Tibial artery (tissue), 4 donors: ENCODE measurements at regions not wholly inside any gene's neighbourhood (a gene's known extent, or its start where the extent isn't known, plus 50 kb on each side); places are given as distances from the start of the nearest gene placed in this dataset.

ENCODE experiments used
- DNase-seq, 2 donors: peaks; one replicate each; pipeline ENCODE4 v3.0.0-alpha.2; 2019
- H3K27ac ChIP-seq, 2 donors: fragments of 200-600 bp; sonication (generic) in 1 of 2; 1 replicate in 1 of 2; 2 replicates in 1 of 2; pipeline ENCODE4 v1.5.1; 2018 to 2019; ENCODE audit warnings: mild to moderate bottlenecking in 1 of 2
- H3K27me3 ChIP-seq, 2 donors: fragments of 200-600 bp; sonication (generic) in 1 of 2; one replicate each; pipeline versions ENCODE4 v1.5.1 to v1.6.0; 2016 to 2019
- H3K36me3 ChIP-seq, 3 donors: fragments of 200-600 bp; sonication (generic) in 2 of 3; one replicate each; pipeline ENCODE4 v1.5.1; 2016 to 2019; ENCODE audit warnings: mild to moderate bottlenecking in 2 of 3
- H3K4me1 ChIP-seq, 4 donors: fragments of 200-600 bp; sonication (generic) in 2 of 4; 1 replicate in 3 of 4; 2 replicates in 1 of 4; pipeline ENCODE4 v1.5.1; 2016 to 2019
- H3K4me3 ChIP-seq, 2 donors: fragments of 200-600 bp; sonication (generic) in 1 of 2; 1 replicate in 1 of 2; 2 replicates in 1 of 2; pipeline ENCODE4 v1.5.1; 2018 to 2019; ENCODE audit warnings: mild to moderate bottlenecking in 2 of 2
- H3K9me3 ChIP-seq, 3 donors: fragments of 200-600 bp; sonication (generic) in 1 of 3; one replicate each; pipeline ENCODE4 v1.5.1; 2016 to 2019
- intact Hi-C: fragments of 100-400 bp; cut with DNase I; formaldehyde crosslinking; loops from one replicate; pipeline ENCODE4 v1.15.0; 2023; ENCODE audit warnings: low total_unique reads
- TF ChIP-seq, protein P1 (sequence below), 2 experiments: fragments of 200-600 bp in 1 of 2; fragments of 450-650 bp in 1 of 2; IDR thresholded peaks; one replicate each; pipeline ENCODE4 v1.5.1; 2017 to 2019; ENCODE audit warnings: antibody characterized with exemption in 2 of 2, mild to moderate bottlenecking in 1 of 2, moderate library complexity in 1 of 2

DNA sequence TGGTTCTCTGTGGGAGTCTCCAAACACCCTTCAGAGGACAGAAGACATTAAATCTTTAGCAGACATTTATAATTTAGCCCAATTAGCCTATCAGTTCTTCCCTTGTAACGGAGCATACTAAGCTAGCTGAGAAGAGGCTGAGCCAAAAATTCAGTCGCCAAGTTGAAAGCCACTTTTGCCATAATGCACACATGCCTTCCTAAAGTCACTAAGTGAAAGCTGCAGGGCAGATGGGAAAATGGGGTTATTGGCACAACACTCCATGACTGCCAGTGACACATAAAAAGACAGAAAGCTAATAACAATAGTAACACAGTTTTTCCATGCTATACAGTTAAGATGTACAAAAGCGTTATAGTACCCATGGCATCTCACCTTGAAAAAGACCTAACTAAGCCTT, 176.2 kb downstream of the DIRAS2 start:
- Histone ChIP-seq H3K36me3 (no peaks in the 10 kb centered on the region), H3K27me3 (no peaks in the 10 kb centered on the region), H3K4me3 (no peak overlapping the region), H3K9me3 (no peaks in the 10 kb centered on the region), H3K4me1 (no peaks in the 10 kb centered on the region), H3K27ac (no peak overlapping the region)
- TF ChIP-seq, protein P1, sequence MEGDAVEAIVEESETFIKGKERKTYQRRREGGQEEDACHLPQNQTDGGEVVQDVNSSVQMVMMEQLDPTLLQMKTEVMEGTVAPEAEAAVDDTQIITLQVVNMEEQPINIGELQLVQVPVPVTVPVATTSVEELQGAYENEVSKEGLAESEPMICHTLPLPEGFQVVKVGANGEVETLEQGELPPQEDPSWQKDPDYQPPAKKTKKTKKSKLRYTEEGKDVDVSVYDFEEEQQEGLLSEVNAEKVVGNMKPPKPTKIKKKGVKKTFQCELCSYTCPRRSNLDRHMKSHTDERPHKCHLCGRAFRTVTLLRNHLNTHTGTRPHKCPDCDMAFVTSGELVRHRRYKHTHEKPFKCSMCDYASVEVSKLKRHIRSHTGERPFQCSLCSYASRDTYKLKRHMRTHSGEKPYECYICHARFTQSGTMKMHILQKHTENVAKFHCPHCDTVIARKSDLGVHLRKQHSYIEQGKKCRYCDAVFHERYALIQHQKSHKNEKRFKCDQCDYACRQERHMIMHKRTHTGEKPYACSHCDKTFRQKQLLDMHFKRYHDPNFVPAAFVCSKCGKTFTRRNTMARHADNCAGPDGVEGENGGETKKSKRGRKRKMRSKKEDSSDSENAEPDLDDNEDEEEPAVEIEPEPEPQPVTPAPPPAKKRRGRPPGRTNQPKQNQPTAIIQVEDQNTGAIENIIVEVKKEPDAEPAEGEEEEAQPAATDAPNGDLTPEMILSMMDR (IDR thresholded peaks at IDR 0.05): no peak
- no peak for DNase-seq
- intact Hi-C loops: no loop called here

DNA sequence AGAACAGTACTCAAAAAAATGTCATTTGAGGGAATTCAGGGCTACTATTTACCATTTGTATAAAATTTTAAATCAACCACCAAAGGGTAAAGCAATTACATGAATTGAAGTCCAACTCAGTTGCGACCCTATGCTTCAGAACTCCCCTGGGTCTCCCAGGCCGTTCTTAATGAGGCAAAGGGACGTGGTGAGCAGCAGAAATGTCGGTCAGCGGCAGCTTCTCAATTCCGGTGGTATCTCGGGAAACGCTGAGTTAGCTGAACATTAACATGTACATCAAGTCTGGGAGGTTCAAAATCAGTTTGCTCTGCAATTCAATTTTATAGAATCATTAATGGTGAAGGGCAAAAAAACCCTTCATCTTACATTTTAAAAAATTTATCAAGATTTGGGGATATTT, 173.2 kb downstream of the DIRAS2 start:
- Histone ChIP-seq H3K9me3 (no peaks in the 10 kb centered on the region), H3K36me3 (no peaks in the 10 kb centered on the region)

DNA sequence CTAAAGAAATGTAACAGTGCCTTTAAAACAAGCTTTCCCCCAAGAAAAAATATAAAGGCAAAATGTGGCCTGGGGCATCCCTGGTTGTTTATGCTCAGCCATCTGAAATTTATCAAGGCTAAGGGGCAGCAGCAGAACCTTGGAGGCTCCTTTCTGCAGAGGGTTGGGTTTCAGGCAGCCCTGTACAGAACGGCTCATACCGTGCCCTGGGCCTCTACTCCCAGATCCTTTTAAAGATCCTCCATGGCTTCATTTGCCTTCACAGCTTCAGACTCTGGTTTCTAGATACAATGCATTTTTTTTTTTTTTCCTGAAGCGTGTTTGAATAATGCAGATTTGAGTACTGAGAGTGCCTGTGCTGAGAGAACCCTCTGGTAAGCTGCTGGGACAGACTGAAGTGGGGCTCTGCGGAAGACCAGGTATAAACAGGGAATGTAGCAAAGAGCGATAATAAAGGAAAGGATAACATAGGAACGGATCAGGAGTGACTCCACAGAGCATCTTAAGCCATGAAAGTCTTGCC, 172.7 kb downstream of the DIRAS2 start:
- intact Hi-C loops: no loop called here
- Histone ChIP-seq H3K27me3 (no peaks in the 10 kb centered on the region), H3K27ac (no peak overlapping the region), H3K9me3 (no peaks in the 10 kb centered on the region), H3K4me3 (no peak overlapping the region), H3K4me1 (no peaks in the 10 kb centered on the region), H3K36me3 (no peaks in the 10 kb centered on the region)
- no peak for DNase-seq
- TF ChIP-seq, protein P1 (IDR thresholded peaks at IDR 0.05): no peak

More for the DNA sequence above, 173.2 kb downstream of the DIRAS2 start:
- no peak overlapping the region for H3K27ac ChIP-seq
- TF ChIP-seq, protein P1 (IDR thresholded peaks at IDR 0.05): no peak
- DNase-seq: no peak
- intact Hi-C loops: no loop called here
- H3K4me1 ChIP-seq: no peaks in the 10 kb centered on the region
- no peak overlapping the region for H3K4me3 ChIP-seq
- no peaks in the 10 kb centered on the region for H3K27me3 ChIP-seq

DNA sequence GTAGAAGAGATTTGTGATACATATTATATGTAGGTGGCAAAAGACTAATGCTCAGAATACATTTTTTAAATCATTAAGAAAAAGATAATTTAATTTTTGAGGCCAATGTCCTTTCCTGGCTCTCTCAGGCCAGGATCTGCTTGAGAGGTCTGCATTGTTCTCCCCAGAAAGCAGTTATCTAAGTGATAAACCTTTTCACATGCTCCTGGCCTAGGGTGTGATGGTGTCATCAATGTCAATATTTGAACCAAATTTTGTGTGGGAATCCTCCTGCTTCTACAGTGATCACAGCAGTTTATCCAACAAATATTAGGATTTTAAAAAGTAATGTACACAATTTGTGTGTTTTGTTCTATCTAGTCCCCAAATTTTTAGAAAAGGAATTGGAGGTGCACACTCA, 166.6 kb downstream of the DIRAS2 start:
- no peak overlapping the region for H3K27ac ChIP-seq
- intact Hi-C loops: no loop called here
- no peak overlapping the region for H3K4me3 ChIP-seq
- no peaks in the 10 kb centered on the region for H3K9me3 ChIP-seq
- H3K36me3 ChIP-seq: no peaks in the 10 kb centered on the region
- TF ChIP-seq, protein P1 (IDR thresholded peaks at IDR 0.05): no peak
- no peaks in the 10 kb centered on the region for H3K4me1 ChIP-seq
- no peak for DNase-seq
- H3K27me3 ChIP-seq: no peaks in the 10 kb centered on the region

DNA sequence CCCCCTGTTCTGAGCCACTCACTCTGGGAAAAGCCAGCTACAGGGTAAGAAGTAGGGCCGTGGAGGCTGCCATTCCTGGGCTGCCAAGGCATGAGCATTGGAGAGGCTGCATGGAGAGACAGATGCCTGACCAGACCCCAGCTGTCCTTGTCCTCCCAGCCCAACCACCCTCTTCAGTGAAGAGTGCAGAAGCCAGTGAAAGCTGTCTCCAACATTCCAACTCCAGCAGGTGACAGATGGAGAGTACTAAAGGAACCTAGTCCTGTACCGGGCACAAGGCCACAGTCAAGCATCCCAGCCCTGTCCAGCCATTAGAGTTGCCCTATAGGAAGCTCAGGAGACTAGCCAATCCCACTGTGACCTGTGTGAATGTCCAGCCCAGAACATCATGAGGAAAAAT, 165.1 kb downstream of the DIRAS2 start:
- no peak overlapping the region for H3K27ac ChIP-seq
- no peak for DNase-seq
- no peaks in the 10 kb centered on the region for H3K4me1 ChIP-seq
- H3K36me3 ChIP-seq: no peaks in the 10 kb centered on the region
- H3K9me3 ChIP-seq: no peaks in the 10 kb centered on the region
- H3K4me3 ChIP-seq: no peak overlapping the region
- intact Hi-C loops: no loop called here
- H3K27me3 ChIP-seq: no peaks in the 10 kb centered on the region
- TF ChIP-seq, protein P1 (IDR thresholded peaks at IDR 0.05): no peak

DNA sequence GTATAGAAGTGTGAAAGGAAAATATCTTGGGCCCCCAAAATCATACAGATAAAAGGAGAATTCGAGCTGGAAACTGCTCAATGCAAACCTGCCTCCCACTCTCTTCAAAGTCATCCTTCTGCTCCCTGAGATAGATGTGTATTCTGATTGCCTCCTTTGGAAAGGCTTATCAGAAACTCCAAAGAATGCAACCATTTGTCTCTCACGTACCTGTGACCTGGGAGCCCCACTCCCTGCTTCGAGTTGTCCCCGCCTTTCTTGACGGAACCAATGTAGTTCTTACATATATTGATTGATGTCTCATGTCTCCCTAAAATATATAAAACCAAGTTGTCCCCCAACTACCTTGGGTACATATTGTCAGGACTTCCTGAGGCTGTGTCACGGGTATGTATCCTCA, 163.8 kb downstream of the DIRAS2 start:
- Histone ChIP-seq H3K4me3 (no peak overlapping the region), H3K9me3 (no peaks in the 10 kb centered on the region), H3K27ac (no peak overlapping the region), H3K4me1 (no peaks in the 10 kb centered on the region), H3K36me3 (no peaks in the 10 kb centered on the region), H3K27me3 (no peaks in the 10 kb centered on the region)
- intact Hi-C loops: no loop called here
- DNase-seq: no peak
- TF ChIP-seq, protein P1 (IDR thresholded peaks at IDR 0.05): no peak
